AG04450 (cell line): ENCODE measurements at regions not wholly inside any gene's neighbourhood (a gene's known extent, or its start where the extent isn't known, plus 50 kb on each side); places are given as distances from the start of the nearest gene placed in this dataset.

Experiments
- CTCF ChIA-PET: fragments of 300-600, 350-600 bp; formaldehyde crosslinking; extraction: SDS; loops from one replicate; lab custom pipeline; 2022; ENCODE audit warnings: antibody characterized with exemption, inconsistent platforms; lab: Charles Lee
- POLR2A ChIA-PET: fragments of 350-600 bp; formaldehyde crosslinking; extraction: SDS; loops from one replicate; lab custom pipeline; 2021; ENCODE audit warnings: antibody characterized with exemption, inconsistent platforms; lab: Yijun Ruan, JAX
- DNase-seq: peaks from one replicate; pipeline ENCODE4 v3.0.0-alpha.2; 2011; ENCODE audit warnings: low read depth, low spot score
- H3K27ac ChIP-seq: one replicate; pipeline ENCODE4 v1.5.1; 2012; ENCODE audit warnings: low read depth, low read length, control low read depth
- H3K27me3 ChIP-seq: one replicate; pipeline ENCODE4 v1.6.0; 2012; ENCODE audit warnings: low read length; ENCODE audit not compliant: control insufficient read depth, insufficient read depth
- H3K4me3 ChIP-seq: 2 replicates; pipeline ENCODE4 v1.5.1; 2011; ENCODE audit warnings: mild to moderate bottlenecking, low read depth, low read length, control low read depth
- H3K9me3 ChIP-seq: 2 replicates; pipeline ENCODE4 v1.5.1; 2012; ENCODE audit warnings: low read length; ENCODE audit not compliant: control insufficient read depth, insufficient read depth
- TF ChIP-seq, protein P1 (sequence below): IDR thresholded peaks from 2 replicates; pipeline ENCODE4 v1.5.1; 2011; ENCODE audit warnings: low read depth, low read length, control low read depth, inconsistent platforms

DNA sequence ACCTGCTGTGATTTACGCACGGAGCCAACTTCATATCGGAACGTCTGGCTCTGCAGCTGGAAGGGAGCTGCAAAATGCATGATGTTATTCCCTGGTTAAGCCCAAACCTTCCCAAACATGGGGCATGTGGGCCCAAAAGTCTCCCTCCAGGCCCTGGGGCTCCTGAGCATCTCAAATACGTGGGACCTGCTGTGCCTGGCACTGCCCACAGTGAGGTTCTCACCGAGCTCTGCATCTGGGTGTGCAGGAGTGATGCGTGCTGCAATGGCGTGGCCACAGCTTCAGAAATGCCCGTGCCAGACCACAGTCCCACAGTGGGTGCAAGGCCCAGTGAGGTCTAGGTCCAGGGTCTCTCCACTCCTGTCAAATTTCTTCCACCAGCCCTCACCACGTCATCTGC, 503.3 kb downstream of the EIPR1 start:
- H3K27ac ChIP-seq, result no peak overlapping the region
- H3K9me3 ChIP-seq, result peaks cover 81% of the 10 kb centered on the region
- TF ChIP-seq, protein P1, sequence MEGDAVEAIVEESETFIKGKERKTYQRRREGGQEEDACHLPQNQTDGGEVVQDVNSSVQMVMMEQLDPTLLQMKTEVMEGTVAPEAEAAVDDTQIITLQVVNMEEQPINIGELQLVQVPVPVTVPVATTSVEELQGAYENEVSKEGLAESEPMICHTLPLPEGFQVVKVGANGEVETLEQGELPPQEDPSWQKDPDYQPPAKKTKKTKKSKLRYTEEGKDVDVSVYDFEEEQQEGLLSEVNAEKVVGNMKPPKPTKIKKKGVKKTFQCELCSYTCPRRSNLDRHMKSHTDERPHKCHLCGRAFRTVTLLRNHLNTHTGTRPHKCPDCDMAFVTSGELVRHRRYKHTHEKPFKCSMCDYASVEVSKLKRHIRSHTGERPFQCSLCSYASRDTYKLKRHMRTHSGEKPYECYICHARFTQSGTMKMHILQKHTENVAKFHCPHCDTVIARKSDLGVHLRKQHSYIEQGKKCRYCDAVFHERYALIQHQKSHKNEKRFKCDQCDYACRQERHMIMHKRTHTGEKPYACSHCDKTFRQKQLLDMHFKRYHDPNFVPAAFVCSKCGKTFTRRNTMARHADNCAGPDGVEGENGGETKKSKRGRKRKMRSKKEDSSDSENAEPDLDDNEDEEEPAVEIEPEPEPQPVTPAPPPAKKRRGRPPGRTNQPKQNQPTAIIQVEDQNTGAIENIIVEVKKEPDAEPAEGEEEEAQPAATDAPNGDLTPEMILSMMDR, result no peak
- ChIA-PET POLR2A (no interaction called here), CTCF (no interaction called here)
- DNase-seq, result no peak
- no peak overlapping the region for H3K4me3 ChIP-seq
- no peaks in the 10 kb centered on the region for H3K27me3 ChIP-seq

DNA sequence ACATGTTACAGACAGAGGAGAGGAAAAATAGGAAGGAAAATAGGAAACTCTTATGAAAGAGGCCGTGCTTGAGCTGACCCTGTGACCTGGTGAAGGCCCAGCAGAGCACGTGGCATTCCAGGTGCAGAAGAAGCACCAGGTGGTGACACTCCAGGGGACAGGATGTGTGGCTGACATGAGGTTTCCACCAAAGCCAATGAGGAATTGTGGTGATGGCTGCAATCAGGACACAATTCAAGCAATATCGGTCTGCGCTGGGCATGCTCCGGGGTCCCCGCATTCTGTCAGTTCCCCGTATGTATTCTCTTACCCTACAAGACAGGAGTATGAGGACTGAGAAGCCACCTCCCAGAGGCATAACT, 504.2 kb downstream of the EIPR1 start:
- no peak overlapping the region for H3K27ac ChIP-seq
- TF ChIP-seq, protein P1, result no peak
- DNase-seq, result no peak
- no peak overlapping the region for H3K4me3 ChIP-seq
- no peaks in the 10 kb centered on the region for H3K27me3 ChIP-seq
- POLR2A ChIA-PET, result no interaction called here
- H3K9me3 ChIP-seq, result peaks cover 80% of the 10 kb centered on the region
- CTCF ChIA-PET, result no interaction called here

DNA sequence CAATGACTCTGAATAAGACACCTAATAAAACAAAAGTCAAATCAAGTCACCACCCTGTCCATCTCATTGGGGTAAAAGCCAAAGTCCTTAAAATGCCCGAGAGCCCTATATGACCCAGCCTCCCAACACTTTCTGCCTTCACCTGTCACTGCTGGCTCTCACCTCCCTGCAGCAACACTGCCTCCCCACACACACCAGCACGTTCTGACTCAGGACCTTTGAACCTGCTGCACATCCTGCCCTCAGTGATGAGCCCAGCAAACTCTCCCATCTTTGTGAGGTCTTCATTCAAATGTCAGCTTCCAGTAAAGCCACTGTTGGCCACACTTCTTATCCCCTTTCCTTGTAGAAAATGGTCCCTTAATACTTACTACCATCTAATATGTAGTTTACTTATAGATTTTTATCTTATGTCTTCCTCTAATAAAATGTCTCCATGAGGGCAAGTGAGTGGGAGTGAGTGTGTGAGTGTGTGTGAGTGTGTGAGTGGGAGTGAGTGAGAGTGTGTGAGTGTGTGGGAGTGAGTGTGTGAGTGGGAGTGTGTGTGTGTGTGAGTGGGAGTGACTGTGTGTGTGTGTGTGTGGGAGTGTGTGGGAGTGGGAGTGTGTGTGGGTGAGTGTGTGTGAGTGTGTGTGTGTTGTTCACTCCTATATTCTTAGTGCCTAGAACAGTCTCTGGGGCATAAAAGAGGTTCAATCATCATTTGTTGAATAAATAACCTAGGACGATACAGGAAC, 504.7 kb downstream of the EIPR1 start:
- no peak overlapping the region for H3K4me3 ChIP-seq
- ChIA-PET CTCF (no interaction called here), POLR2A (no interaction called here)
- peaks cover 80% of the 10 kb centered on the region for H3K9me3 ChIP-seq
- no peaks in the 10 kb centered on the region for H3K27me3 ChIP-seq
- H3K27ac ChIP-seq, result no peak overlapping the region
- DNase-seq, result no peak
- TF ChIP-seq, protein P1, result no peak

DNA sequence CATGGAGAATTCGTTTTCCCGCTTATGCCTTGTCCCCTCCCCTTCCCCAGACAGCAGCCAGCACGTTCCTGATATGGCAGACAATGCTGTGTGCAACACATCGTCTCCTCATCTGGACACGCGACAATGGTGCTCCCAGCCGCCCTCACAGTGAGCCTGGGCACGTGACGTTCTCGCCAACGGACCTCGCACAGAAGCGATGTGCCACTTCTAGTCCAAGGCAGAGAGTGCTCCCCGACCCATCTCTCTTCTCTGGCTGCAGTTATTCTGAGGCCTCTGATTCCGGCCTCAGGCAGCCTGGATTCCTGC, 505.4 kb downstream of the EIPR1 start:
- H3K4me3 ChIP-seq, result no peak overlapping the region
- no peak for DNase-seq
- peaks cover 80% of the 10 kb centered on the region for H3K9me3 ChIP-seq
- ChIA-PET POLR2A (no interaction called here), CTCF (no interaction called here)
- no peaks in the 10 kb centered on the region for H3K27me3 ChIP-seq
- TF ChIP-seq, protein P1, result no peak
- no peak overlapping the region for H3K27ac ChIP-seq

DNA sequence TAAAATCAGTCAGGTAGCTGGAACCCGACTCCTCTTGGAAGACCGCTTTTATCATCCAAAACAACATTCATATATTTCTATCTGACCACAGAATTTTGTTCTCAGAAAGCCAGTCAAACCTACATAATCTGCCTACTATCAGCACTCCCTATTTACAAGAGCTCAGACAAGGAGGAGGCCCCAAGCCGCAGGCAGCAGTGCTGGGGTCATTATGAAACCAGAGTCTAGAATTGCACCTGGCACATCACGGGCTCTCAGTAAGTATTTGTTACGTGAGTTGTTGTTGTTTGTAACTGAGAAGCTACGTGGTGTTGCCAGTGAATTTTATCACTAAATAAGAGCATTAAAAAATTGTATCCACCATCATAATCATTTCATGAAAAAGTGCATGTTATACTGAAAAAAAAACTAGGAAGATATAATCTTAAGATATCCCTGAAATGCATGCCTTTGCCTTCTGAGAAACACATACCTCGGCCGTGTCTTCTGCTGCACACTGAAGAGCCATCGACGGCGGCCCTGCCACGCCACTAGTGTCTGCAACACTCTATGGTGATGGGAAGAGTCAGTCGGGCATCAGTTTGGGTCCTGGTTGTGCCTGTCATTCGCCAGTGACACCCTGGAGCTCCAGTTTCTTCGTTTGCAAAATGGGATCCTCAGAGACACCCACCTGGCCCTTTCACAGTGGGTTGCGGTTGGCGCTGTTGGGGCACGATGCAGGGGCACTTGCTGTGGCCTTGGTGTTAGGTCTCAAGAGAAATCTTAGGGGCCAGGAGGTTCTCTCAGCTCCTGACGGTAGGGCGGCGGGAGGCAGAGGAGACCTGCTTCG, 505.9 kb downstream of the EIPR1 start:
- H3K9me3 ChIP-seq, result peaks cover 82% of the 10 kb centered on the region
- TF ChIP-seq, protein P1, result no peak
- no peak overlapping the region for H3K27ac ChIP-seq
- no peaks in the 10 kb centered on the region for H3K27me3 ChIP-seq
- CTCF ChIA-PET, result no interaction called here
- H3K4me3 ChIP-seq, result no peak overlapping the region
- POLR2A ChIA-PET, result no interaction called here
- DNase-seq, result no peak
